ENCODE measurements at regions not wholly inside any gene's neighbourhood (a gene's known extent, or its start where the extent isn't known, plus 50 kb on each side); places are given as distances from the start of the nearest gene placed in this dataset.

GRCh38 chr1:90144820-90145219 lies 149.9 kb downstream of the ZNF326 start:
- no peak overlapping the region for H3K27ac ChIP-seq (ENCODE audit: insufficient read depth, low read depth, low read length, poor library complexity, severe bottlenecking)
- no peaks in the 10 kb centered on the region for H3K36me3 ChIP-seq (ENCODE audit: control insufficient read depth, insufficient read depth, low read length)
- H3K4me1 ChIP-seq (ENCODE audit: control insufficient read depth, insufficient read depth, low read length) = no peaks in the 10 kb centered on the region
- no peaks in the 10 kb centered on the region for H3K9me3 ChIP-seq (ENCODE audit: control insufficient read depth, low read length)
- WGBS, 2 experiments = 31 to 65% methylated on average over 1 of the region's 1 CpG
- H3K27me3 ChIP-seq (ENCODE audit: control insufficient read depth, insufficient read depth, low read length, poor library complexity, severe bottlenecking) = no peaks in the 10 kb centered on the region
- H3K4me3 ChIP-seq (ENCODE audit: insufficient read depth, low read depth, low read length) = no peak overlapping the region

GRCh38 chr1:90143591-90143990 lies 148.7 kb downstream of the ZNF326 start:
- WGBS, 2 experiments = 89 to 100% methylated on average over 1 of the region's 1 CpG
- Histone ChIP-seq H3K4me1 (ENCODE audit: control insufficient read depth, insufficient read depth, low read length) (no peaks in the 10 kb centered on the region), H3K4me3 (ENCODE audit: insufficient read depth, low read depth, low read length) (no peak overlapping the region), H3K27me3 (ENCODE audit: control insufficient read depth, insufficient read depth, low read length, poor library complexity, severe bottlenecking) (no peaks in the 10 kb centered on the region), H3K36me3 (ENCODE audit: control insufficient read depth, insufficient read depth, low read length) (no peaks in the 10 kb centered on the region), H3K27ac (ENCODE audit: insufficient read depth, low read depth, low read length, poor library complexity, severe bottlenecking) (no peak overlapping the region), H3K9me3 (ENCODE audit: control insufficient read depth, low read length) (no peaks in the 10 kb centered on the region)

- Histone ChIP-seq H3K36me3 (ENCODE audit: control insufficient read depth, insufficient read depth, low read length) (no peaks in the 10 kb centered on the region), H3K27me3 (ENCODE audit: control insufficient read depth, insufficient read depth, low read length, poor library complexity, severe bottlenecking) (no peaks in the 10 kb centered on the region), H3K27ac (ENCODE audit: insufficient read depth, low read depth, low read length, poor library complexity, severe bottlenecking) (no peak overlapping the region), H3K4me3 (ENCODE audit: insufficient read depth, low read depth, low read length) (no peak overlapping the region), H3K4me1 (ENCODE audit: control insufficient read depth, insufficient read depth, low read length) (no peaks in the 10 kb centered on the region), H3K9me3 (ENCODE audit: control insufficient read depth, low read length) (no peaks in the 10 kb centered on the region)
- WGBS, 2 experiments = 86 to 94% methylated on average over 2 of the region's 2 CpGs
Observed at GRCh38 chr1:90142697-90143096, 147.8 kb downstream of the ZNF326 start.

DNA sequence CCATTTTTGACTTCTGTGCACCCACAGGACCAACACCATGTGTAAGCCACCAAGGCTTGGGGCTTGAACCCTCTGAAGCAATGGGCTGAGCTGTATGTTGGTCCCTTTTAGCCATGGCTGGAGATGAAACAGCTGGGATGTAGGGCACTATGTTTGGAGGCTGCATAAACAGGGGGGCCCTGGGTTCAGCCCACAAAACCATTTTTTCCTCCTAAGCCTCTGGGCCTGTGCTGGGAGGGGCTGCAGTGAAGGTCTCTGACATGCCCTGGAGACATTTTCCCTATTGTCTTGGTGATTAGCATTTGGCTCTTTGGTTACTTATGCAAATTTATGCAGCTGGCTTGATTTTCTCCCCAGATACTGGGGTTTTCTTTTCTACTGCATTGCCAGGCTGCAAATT lies 144.9 kb downstream of the ZNF326 start:
- Histone ChIP-seq H3K4me1 (ENCODE audit: control insufficient read depth, insufficient read depth, low read length) (no peaks in the 10 kb centered on the region), H3K27ac (ENCODE audit: insufficient read depth, low read depth, low read length, poor library complexity, severe bottlenecking) (no peak overlapping the region), H3K36me3 (ENCODE audit: control insufficient read depth, insufficient read depth, low read length) (no peaks in the 10 kb centered on the region), H3K4me3 (ENCODE audit: insufficient read depth, low read depth, low read length) (no peak overlapping the region), H3K27me3 (ENCODE audit: control insufficient read depth, insufficient read depth, low read length, poor library complexity, severe bottlenecking) (no peaks in the 10 kb centered on the region), H3K9me3 (ENCODE audit: control insufficient read depth, low read length) (no peaks in the 10 kb centered on the region)

DNA sequence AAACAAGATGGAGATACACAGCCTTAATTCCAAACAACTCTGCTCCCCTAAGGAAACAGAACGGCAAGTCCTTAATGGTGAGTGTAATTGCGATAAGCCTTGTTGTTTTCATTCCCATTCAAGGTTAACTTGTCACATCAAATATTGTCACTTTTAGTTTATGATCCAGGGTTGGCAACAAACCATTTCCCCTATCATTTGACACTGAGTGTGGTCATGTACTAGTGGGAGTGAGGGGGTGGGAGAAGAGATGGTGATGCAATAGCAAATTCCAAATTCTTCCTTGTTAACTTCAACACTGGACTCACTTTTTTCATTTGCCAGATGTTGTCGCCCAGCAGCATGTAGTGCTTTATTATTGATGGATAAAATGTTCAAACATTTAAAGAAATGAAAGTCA lies 140.4 kb downstream of the ZNF326 start:
- Histone ChIP-seq H3K27me3 (ENCODE audit: control insufficient read depth, insufficient read depth, low read length, poor library complexity, severe bottlenecking) (no peaks in the 10 kb centered on the region), H3K4me3 (ENCODE audit: insufficient read depth, low read depth, low read length) (no peak overlapping the region), H3K4me1 (ENCODE audit: control insufficient read depth, insufficient read depth, low read length) (no peaks in the 10 kb centered on the region), H3K9me3 (ENCODE audit: control insufficient read depth, low read length) (no peaks in the 10 kb centered on the region), H3K36me3 (ENCODE audit: control insufficient read depth, insufficient read depth, low read length) (no peaks in the 10 kb centered on the region), H3K27ac (ENCODE audit: insufficient read depth, low read depth, low read length, poor library complexity, severe bottlenecking) (no peak overlapping the region)
- WGBS, 2 experiments = 80 to 93% methylated on average over 1 to 3 of the region's 3 CpGs

GRCh38 chr1:90134175-90134955 lies 139.5 kb downstream of the ZNF326 start:
- Histone ChIP-seq H3K27me3 (ENCODE audit: control insufficient read depth, insufficient read depth, low read length, poor library complexity, severe bottlenecking) (no peaks in the 10 kb centered on the region), H3K9me3 (ENCODE audit: control insufficient read depth, low read length) (no peaks in the 10 kb centered on the region), H3K4me3 (ENCODE audit: insufficient read depth, low read depth, low read length) (no peak overlapping the region), H3K36me3 (ENCODE audit: control insufficient read depth, insufficient read depth, low read length) (no peaks in the 10 kb centered on the region), H3K27ac (ENCODE audit: insufficient read depth, low read depth, low read length, poor library complexity, severe bottlenecking) (no peak overlapping the region), H3K4me1 (ENCODE audit: control insufficient read depth, insufficient read depth, low read length) (no peaks in the 10 kb centered on the region)
- 87 to 90% methylated on average over 6 of the region's 6 CpGs for WGBS, 2 experiments

DNA sequence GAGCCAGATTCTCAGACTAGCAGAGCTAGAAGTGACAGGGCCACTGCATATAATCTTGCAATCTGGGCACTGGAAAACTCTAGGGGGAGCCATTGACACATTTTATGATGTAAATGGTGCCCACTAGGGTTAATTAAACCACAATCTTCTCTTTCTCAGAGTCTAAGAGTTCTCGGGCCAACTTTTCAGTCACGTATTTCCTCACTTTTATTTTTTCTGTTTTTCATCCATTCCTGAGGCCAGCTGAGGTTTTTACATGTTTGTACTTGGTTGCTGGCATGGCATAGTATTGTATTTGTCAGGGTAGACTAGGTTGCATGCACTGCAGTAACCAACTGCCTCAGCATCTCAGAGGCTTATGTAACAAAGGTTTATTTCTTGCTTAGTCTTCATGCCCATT lies 138.2 kb downstream of the ZNF326 start:
- H3K27me3 ChIP-seq (ENCODE audit: control insufficient read depth, insufficient read depth, low read length, poor library complexity, severe bottlenecking) = no peaks in the 10 kb centered on the region
- no peaks in the 10 kb centered on the region for H3K36me3 ChIP-seq (ENCODE audit: control insufficient read depth, insufficient read depth, low read length)
- no peak overlapping the region for H3K27ac ChIP-seq (ENCODE audit: insufficient read depth, low read depth, low read length, poor library complexity, severe bottlenecking)
- H3K4me1 ChIP-seq (ENCODE audit: control insufficient read depth, insufficient read depth, low read length) = no peaks in the 10 kb centered on the region
- 63 to 66% methylated on average over 2 of the region's 2 CpGs for WGBS, 2 experiments
- no peak overlapping the region for H3K4me3 ChIP-seq (ENCODE audit: insufficient read depth, low read depth, low read length)
- no peaks in the 10 kb centered on the region for H3K9me3 ChIP-seq (ENCODE audit: control insufficient read depth, low read length)

GRCh38 chr1:90132306-90132705 lies 137.4 kb downstream of the ZNF326 start:
- no peaks in the 10 kb centered on the region for H3K27me3 ChIP-seq (ENCODE audit: control insufficient read depth, insufficient read depth, low read length, poor library complexity, severe bottlenecking)
- 67 to 72% methylated on average over 1 of the region's 1 CpG for WGBS, 2 experiments
- H3K27ac ChIP-seq (ENCODE audit: insufficient read depth, low read depth, low read length, poor library complexity, severe bottlenecking) = no peak overlapping the region
- H3K36me3 ChIP-seq (ENCODE audit: control insufficient read depth, insufficient read depth, low read length) = no peaks in the 10 kb centered on the region
- H3K4me1 ChIP-seq (ENCODE audit: control insufficient read depth, insufficient read depth, low read length) = no peaks in the 10 kb centered on the region
- H3K9me3 ChIP-seq (ENCODE audit: control insufficient read depth, low read length) = no peaks in the 10 kb centered on the region
- H3K4me3 ChIP-seq (ENCODE audit: insufficient read depth, low read depth, low read length) = no peak overlapping the region

- no peak overlapping the region for H3K4me3 ChIP-seq (ENCODE audit: insufficient read depth, low read depth, low read length)
- H3K27ac ChIP-seq (ENCODE audit: insufficient read depth, low read depth, low read length, poor library complexity, severe bottlenecking) = no peak overlapping the region
- H3K4me1 ChIP-seq (ENCODE audit: control insufficient read depth, insufficient read depth, low read length) = peaks cover 5% of the 10 kb centered on the region
- no peaks in the 10 kb centered on the region for H3K9me3 ChIP-seq (ENCODE audit: control insufficient read depth, low read length)
- WGBS, 2 experiments = 80 to 93% methylated on average over 1 of the region's 1 CpG
- H3K36me3 ChIP-seq (ENCODE audit: control insufficient read depth, insufficient read depth, low read length) = no peaks in the 10 kb centered on the region
- no peaks in the 10 kb centered on the region for H3K27me3 ChIP-seq (ENCODE audit: control insufficient read depth, insufficient read depth, low read length, poor library complexity, severe bottlenecking)
Observed at GRCh38 chr1:90127288-90127953, 132.5 kb downstream of the ZNF326 start.

DNA sequence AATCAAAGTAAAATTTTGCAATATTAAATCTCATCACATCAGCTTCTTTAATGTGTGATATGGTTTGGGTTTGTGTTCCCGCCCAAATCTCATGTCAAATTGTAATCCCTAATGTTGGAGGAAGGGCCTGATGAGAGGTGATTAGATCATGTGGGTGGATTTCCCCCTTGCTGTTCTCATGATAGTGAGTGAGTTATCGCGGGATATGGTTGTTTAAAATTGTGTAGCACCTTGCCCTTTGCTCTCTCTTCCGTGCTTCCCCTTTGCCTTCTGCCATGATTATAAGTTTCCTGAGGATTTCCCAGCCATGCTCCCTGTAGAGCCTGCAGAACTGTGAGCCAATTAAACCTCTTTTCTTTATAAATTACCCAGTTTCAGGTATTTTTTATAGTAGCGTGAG lies 131.9 kb downstream of the ZNF326 start:
- H3K36me3 ChIP-seq (ENCODE audit: control insufficient read depth, insufficient read depth, low read length) = no peaks in the 10 kb centered on the region
- no peaks in the 10 kb centered on the region for H3K27me3 ChIP-seq (ENCODE audit: control insufficient read depth, insufficient read depth, low read length, poor library complexity, severe bottlenecking)
- H3K4me3 ChIP-seq (ENCODE audit: insufficient read depth, low read depth, low read length) = no peak overlapping the region
- H3K4me1 ChIP-seq (ENCODE audit: control insufficient read depth, insufficient read depth, low read length) = peaks cover 5% of the 10 kb centered on the region
- 92 to 93% methylated on average over 4 to 5 of the region's 5 CpGs for WGBS, 2 experiments
- no peaks in the 10 kb centered on the region for H3K9me3 ChIP-seq (ENCODE audit: control insufficient read depth, low read length)
- H3K27ac ChIP-seq (ENCODE audit: insufficient read depth, low read depth, low read length, poor library complexity, severe bottlenecking) = no peak overlapping the region
